Stimulated activated CD4-positive, alpha-beta T cell treated with anti-CD3 and anti-CD28 coated beads, Interleukin-12 subunit alpha, Interleukin-12 subunit beta, amount 100 ng/mL, for 4 hours (primary cell): ENCODE measurements at regions not wholly inside any gene's neighbourhood (a gene's known extent, or its start where the extent isn't known, plus 50 kb on each side); places are given as distances from the start of the nearest gene placed in this dataset.
A peak's percentile ranks its signal among the peaks of the same experiment; 100 is the strongest.

Experiments used
- DNase-seq: peaks from one replicate; pipeline ENCODE4 v3.0.0-alpha.2; 2020

- DNase-seq, result no peak
Observed at GRCh38 chr6:17047889-17048288, 54.0 kb upstream of the STMND1 start.

- no peak for DNase-seq
Observed at GRCh38 chr6:17045581-17046322, 56.1 kb upstream of the STMND1 start.

- no peak for DNase-seq
Observed at GRCh38 chr6:17043148-17043522, 58.7 kb upstream of the STMND1 start.

GRCh38 chr6:17042422-17043147, 59.3 kb upstream of the STMND1 start:
- no peak for DNase-seq

GRCh38 chr6:17039266-17039665, 62.6 kb upstream of the STMND1 start:
- DNase-seq, result no peak

GRCh38 chr6:17038316-17038715, 63.5 kb upstream of the STMND1 start:
- DNase-seq, result no peak

GRCh38 chr6:17036065-17036393, 65.8 kb upstream of the STMND1 start:
- no peak for DNase-seq

- DNase-seq, result no peak
Observed at GRCh38 chr6:17035257-17036064, 66.4 kb upstream of the STMND1 start.

GRCh38 chr6:17033746-17034145, 68.1 kb upstream of the STMND1 start:
- DNase-seq, result no peak

GRCh38 chr6:17032988-17033634, 68.7 kb upstream of the STMND1 start:
- no peak for DNase-seq

- DNase-seq, result no peak
Observed at GRCh38 chr6:17032590-17032987, 69.3 kb upstream of the STMND1 start.

- no peak for DNase-seq
Observed at GRCh38 chr6:17031961-17032360, 69.9 kb upstream of the STMND1 start.

- DNase-seq, result no peak
Observed at GRCh38 chr6:17027441-17027840, 74.4 kb upstream of the STMND1 start.

GRCh38 chr6:17022604-17023003, 79.2 kb upstream of the STMND1 start:
- DNase-seq, result no peak

GRCh38 chr6:17021539-17021889, 80.3 kb upstream of the STMND1 start:
- no peak for DNase-seq

GRCh38 chr6:17020889-17021538, 80.8 kb upstream of the STMND1 start:
- DNase-seq, result no peak

- DNase-seq, result no peak
Observed at GRCh38 chr6:17018425-17018824, 83.4 kb upstream of the STMND1 start.

GRCh38 chr6:17017416-17017815, 84.4 kb upstream of the STMND1 start:
- DNase-seq, result no peak

- DNase-seq, result peak; percentile 12
Observed at GRCh38 chr6:17015551-17016381, 86.1 kb upstream of the STMND1 start.

GRCh38 chr6:17015144-17015543, 86.7 kb upstream of the STMND1 start:
- DNase-seq, result no peak

GRCh38 chr6:17013701-17014100, 88.1 kb upstream of the STMND1 start:
- no peak for DNase-seq
